A549 (cell line): ENCODE measurements at regions not wholly inside any gene's neighbourhood (a gene's known extent, or its start where the extent isn't known, plus 50 kb on each side); places are given as distances from the start of the nearest gene placed in this dataset.

Experiments used
- ATAC-seq, 2 experiments: fragments of 200-7000 bp in 1 of 2; fragments of >200 bp in 1 of 2; cut with Nextera tagmentation in 1 of 2; cut with Tn5 transposase in 1 of 2; 3 replicates each; pipeline versions ENCODE4 v1.8.0 to v1.9.1; 2018 to 2020; ENCODE audit warnings: mild to moderate bottlenecking in 1 of 2, moderate library complexity in 1 of 2
- CTCF ChIA-PET: fragments of 300-600 bp; sonication (Branson Sonifier 250); formaldehyde crosslinking; extraction: SDS; loops from one replicate; lab custom pipeline; 2021; ENCODE audit warnings: antibody characterized with exemption, inconsistent platforms; lab: Yijun Ruan, JAX
- POLR2A ChIA-PET: fragments of 350-600 bp; formaldehyde crosslinking; extraction: SDS; loops from one replicate; lab custom pipeline; 2021; ENCODE audit warnings: antibody characterized with exemption, inconsistent platforms; lab: Yijun Ruan, JAX
- DNase-seq, 2 experiments: peaks; one replicate each; pipeline versions ENCODE4 v3.0.0 to v3.0.0-alpha.2; 2011 to 2016; ENCODE audit warnings: low read depth in 1 of 2, low spot score in 1 of 2
- FAIRE-seq: peaks from 2 replicates; lab custom pipeline; 2011; peaks lifted over from hg19 to GRCh38; lab: Jason Lieb, UNC
- H3K27ac ChIP-seq, 2 experiments: fragments of >200 bp; sonication (Bioruptor Twin); formaldehyde crosslinking; 3 replicates each; pipeline ENCODE4 v1.5.1; 2016 to 2017
- H3K4me1 ChIP-seq: fragments of >200 bp; sonication (Bioruptor Twin); formaldehyde crosslinking; 3 replicates; pipeline ENCODE4 v1.6.1; 2016
- H3K4me2 ChIP-seq: fragments of >200 bp; sonication (Bioruptor Twin); formaldehyde crosslinking; 3 replicates; pipeline ENCODE4 v1.6.1; 2016
- H3K4me3 ChIP-seq: fragments of >200 bp; sonication (Bioruptor Twin); formaldehyde crosslinking; 3 replicates; pipeline ENCODE4 v1.5.1; 2016
- H3K9me3 ChIP-seq: fragments of >200 bp; sonication (Bioruptor Twin); formaldehyde crosslinking; 3 replicates; pipeline ENCODE4 v1.6.1; 2016
- BHLHE40 ChIP-seq: IDR thresholded peaks from 2 replicates; pipeline ENCODE4 v1.6.1; 2012; ENCODE audit warnings: low read depth, low read length, inconsistent platforms
- CBX2 ChIP-seq: fragments of 200-600 bp; sonication (generic); IDR thresholded peaks from 2 replicates; pipeline ENCODE4 v1.6.1; 2016; ENCODE audit warnings: low read depth, mild to moderate bottlenecking, borderline replicate concordance
- CBX8 ChIP-seq: fragments of 200-600 bp; sonication (generic); IDR thresholded peaks from 2 replicates; pipeline ENCODE4 v1.6.1; 2016
- EHF ChIP-seq: fragments of 250-450 bp; sonication (Bioruptor Pico); IDR thresholded peaks from 2 replicates; pipeline ENCODE4 v1.5.0; 2020; ENCODE audit warnings: mild to moderate bottlenecking
- FOSB ChIP-seq: fragments of 250-450 bp; sonication (Bioruptor Pico); IDR thresholded peaks from 2 replicates; pipeline ENCODE4 v1.5.0; 2020; ENCODE audit warnings: mild to moderate bottlenecking, moderate library complexity
- GATA3 ChIP-seq: IDR thresholded peaks from 2 replicates; pipeline ENCODE4 v1.6.1; 2012; ENCODE audit warnings: borderline replicate concordance
- HDAC2 ChIP-seq: fragments of 200-600 bp; sonication (generic); IDR thresholded peaks from 2 replicates; pipeline ENCODE4 v1.6.1; 2016
- HOXA7 ChIP-seq: fragments of 250-450 bp; sonication (Bioruptor Pico); IDR thresholded peaks from 2 replicates; pipeline ENCODE4 v1.5.0; 2020; ENCODE audit warnings: mild to moderate bottlenecking, moderate library complexity
- KDM5A ChIP-seq: fragments of 200-600 bp; sonication (generic); IDR thresholded peaks from 2 replicates; pipeline ENCODE4 v1.6.1; 2016; ENCODE audit warnings: antibody characterized with exemption, mild to moderate bottlenecking
- MAFK ChIP-seq: fragments of 450-650 bp; IDR thresholded peaks from 2 replicates; pipeline ENCODE4 v1.6.1; 2014; ENCODE audit not compliant: partially characterized antibody
- NFE2L2 ChIP-seq: fragments of 150-350 bp; conservative IDR thresholded peaks from 2 replicates; pipeline ENCODE4 v1.6.1; 2014; ENCODE audit warnings: low read length
- POLR2A ChIP-seq: IDR thresholded peaks from 2 replicates; pipeline ENCODE4 v1.6.1; 2012; ENCODE audit warnings: mild to moderate bottlenecking, low read length
- RAD21 ChIP-seq, 2 experiments: fragments of >200 bp in 1 of 2; sonication (Bioruptor Twin) in 1 of 2; formaldehyde crosslinking in 1 of 2; IDR thresholded peaks in 1 of 2; conservative IDR thresholded peaks in 1 of 2; 2 replicates in 1 of 2; 3 replicates in 1 of 2; pipeline ENCODE4 v1.6.1; 2012 to 2018; ENCODE audit warnings: inconsistent platforms in 1 of 2
- RCOR1 ChIP-seq: fragments of 150-350 bp; IDR thresholded peaks from 2 replicates; pipeline ENCODE4 v1.6.1; 2014; ENCODE audit warnings: antibody characterized with exemption, low read length, low read depth
- RFX5 ChIP-seq: fragments of 450-650 bp; IDR thresholded peaks from 2 replicates; pipeline ENCODE4 v1.7.1; 2014; ENCODE audit warnings: antibody characterized with exemption, mild to moderate bottlenecking, moderate library complexity
- SMC3 ChIP-seq: fragments of >200 bp; sonication (Bioruptor Twin); formaldehyde crosslinking; IDR thresholded peaks from 3 replicates; pipeline ENCODE4 v1.6.1; 2018; ENCODE audit warnings: inconsistent platforms
- TFCP2L1 ChIP-seq: fragments of 250-450 bp; sonication (Bioruptor Pico); IDR thresholded peaks from 2 replicates; pipeline ENCODE4 v1.5.0; 2021; ENCODE audit warnings: mild to moderate bottlenecking
- TP53 ChIP-seq: fragments of 250-450 bp; sonication (Bioruptor Pico); IDR thresholded peaks from 2 replicates; pipeline ENCODE4 v1.5.0; 2021; ENCODE audit warnings: mild to moderate bottlenecking, moderate library complexity
- ZC3H11A ChIP-seq: fragments of 450-650 bp; IDR thresholded peaks from 2 replicates; pipeline ENCODE4 v1.6.1; 2014; ENCODE audit warnings: antibody characterized with exemption, mild to moderate bottlenecking
- ZFP36 ChIP-seq: fragments of 450-650 bp; IDR thresholded peaks from 2 replicates; pipeline ENCODE4 v1.6.1; 2014; ENCODE audit warnings: borderline replicate concordance; ENCODE audit not compliant: partially characterized antibody
- WGBS: methylation state at CpG from one replicate; pipeline ENCODE4 v1.1.6; 2017; ENCODE audit errors: missing lambda C conversion rate; 5-methylcytosine and 5-hydroxymethylcytosine counted together
- TF ChIP-seq, protein P1 (sequence below): fragments of 250-450 bp; sonication (Bioruptor Pico); IDR thresholded peaks from 2 replicates; pipeline ENCODE4 v1.5.0; 2020; ENCODE audit warnings: low read depth, mild to moderate bottlenecking, moderate library complexity
- TF ChIP-seq, protein P2 (sequence below): fragments of >200 bp; sonication (Bioruptor Twin); formaldehyde crosslinking; IDR thresholded peaks from 3 replicates; pipeline ENCODE4 v1.5.1; 2016

DNA sequence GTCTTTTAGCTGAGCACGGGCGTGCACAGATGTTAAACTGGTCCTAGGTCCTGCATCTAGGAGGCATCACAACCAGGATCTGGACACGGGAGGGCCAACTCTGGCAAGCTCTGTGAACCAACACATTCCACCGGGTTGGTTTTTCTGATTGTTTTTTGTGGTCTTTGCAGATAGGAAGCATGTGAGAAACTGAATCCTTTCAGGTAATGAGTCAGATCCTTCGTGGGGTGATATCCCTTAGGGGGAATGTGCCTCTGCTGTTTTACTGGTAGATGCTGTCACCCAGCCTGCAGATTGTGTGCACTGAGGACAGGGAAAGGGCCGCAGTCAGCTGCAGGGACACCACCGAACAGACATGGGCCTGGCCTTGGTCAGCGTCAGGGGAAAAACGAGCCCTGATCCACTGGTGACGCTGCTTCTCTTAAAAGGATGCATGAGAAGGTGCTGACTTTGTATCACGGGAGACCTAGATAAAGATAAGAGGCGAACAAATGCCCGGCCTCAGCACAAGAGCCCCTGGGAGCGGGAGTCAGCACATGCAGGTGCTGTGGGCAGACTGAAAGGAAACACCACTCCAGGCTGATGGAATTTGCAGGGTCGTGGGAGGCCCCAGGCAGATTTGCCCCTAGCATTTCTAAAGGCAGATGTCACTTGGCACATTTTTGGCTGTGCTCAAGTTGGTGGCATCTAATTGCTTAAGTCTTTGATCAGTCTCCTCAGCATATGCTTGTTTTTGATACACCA, 51.1 kb downstream of the DOP1B start:
- peaks cover 49% of the 10 kb centered on the region for H3K4me1 ChIP-seq
- H3K4me2 ChIP-seq, result no peak overlapping the region
- DNase-seq (no peak), FAIRE-seq (no peak), ATAC-seq (no peak)
- H3K27ac ChIP-seq, result peak overlapping the region in 1 of 2 experiments; percentile 35; a peak in 2 of 6 replicates
- ChIA-PET POLR2A (no interaction called here), CTCF (interaction anchor here (0.7 to 2.6 kb wide), 6 partner anchors 9 to 380 kb away, joined by 3 to 17 read pairs (median 3); no protein-coding TSS in a partner anchor)
- no peak overlapping the region for H3K4me3 ChIP-seq
- TF ChIP-seq HOXA7 (CRISPR knock-in tag), result no peak
- no peak for TF ChIP-seq ZFP36
- TF ChIP-seq ZC3H11A, result no peak
- TF ChIP-seq CBX2, result no peak
- TF ChIP-seq GATA3, result no peak
- TF ChIP-seq POLR2A, result no peak
- TF ChIP-seq MAFK, result no peak
- TF ChIP-seq FOSB (CRISPR knock-in tag), result no peak
- TF ChIP-seq, protein P1, sequence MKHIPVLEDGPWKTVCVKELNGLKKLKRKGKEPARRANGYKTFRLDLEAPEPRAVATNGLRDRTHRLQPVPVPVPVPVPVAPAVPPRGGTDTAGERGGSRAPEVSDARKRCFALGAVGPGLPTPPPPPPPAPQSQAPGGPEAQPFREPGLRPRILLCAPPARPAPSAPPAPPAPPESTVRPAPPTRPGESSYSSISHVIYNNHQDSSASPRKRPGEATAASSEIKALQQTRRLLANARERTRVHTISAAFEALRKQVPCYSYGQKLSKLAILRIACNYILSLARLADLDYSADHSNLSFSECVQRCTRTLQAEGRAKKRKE, result no peak
- TF ChIP-seq NFE2L2, result no peak
- TF ChIP-seq CBX8, result no peak
- TF ChIP-seq KDM5A, result no peak
- TF ChIP-seq RAD21 (conservative IDR thresholded peaks at IDR 0.05 in 1 of 2, IDR thresholded peaks at IDR 0.05 in 1 of 2), result no peak
- TF ChIP-seq RCOR1, result no peak
- TF ChIP-seq TP53 (CRISPR knock-in tag), result no peak
- no peak for TF ChIP-seq HDAC2
- no peak for TF ChIP-seq BHLHE40
- no peaks in the 10 kb centered on the region for H3K9me3 ChIP-seq
- 79% methylated on average over 13 of the region's 15 CpGs for WGBS

DNA sequence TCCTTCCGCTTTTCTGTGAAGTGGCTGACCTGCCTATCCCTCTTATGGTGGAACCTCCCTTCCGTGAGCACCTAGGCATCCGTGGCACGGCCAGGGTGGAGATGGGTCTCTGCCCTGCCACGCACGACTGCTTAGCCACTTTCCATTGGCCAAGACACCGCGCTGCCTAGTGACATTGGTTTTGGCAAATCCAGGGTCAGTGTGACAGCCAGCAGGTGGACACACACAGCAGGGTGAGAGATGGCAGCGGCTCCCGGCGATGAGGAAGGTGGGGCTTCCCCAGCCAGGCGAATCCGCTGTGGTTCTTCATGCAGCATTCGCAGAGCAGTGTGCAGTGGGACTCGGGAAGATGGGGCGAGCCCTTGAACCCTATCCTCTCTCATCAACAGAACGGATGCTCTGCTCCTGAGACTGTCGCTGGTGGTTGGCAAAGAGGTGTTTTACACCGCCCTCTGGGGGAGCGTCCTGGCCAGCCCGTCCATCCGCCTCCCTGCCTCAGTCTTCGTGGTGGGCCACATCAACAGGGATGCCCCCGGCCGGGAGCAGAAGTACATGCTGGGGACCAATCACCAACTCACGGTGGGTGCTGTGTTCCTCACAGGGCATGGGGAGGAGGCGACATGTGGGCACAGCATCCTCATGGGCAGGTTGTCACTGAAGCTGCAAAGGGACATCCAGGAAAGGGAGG, 51.8 kb downstream of the DOP1B start:
- Histone ChIP-seq H3K27ac (peak overlapping the region in 1 of 2 experiments; percentile 35; a peak in 1 of 6 replicates), H3K4me3 (no peak overlapping the region), H3K4me1 (peaks cover 42% of the 10 kb centered on the region), H3K4me2 (no peak overlapping the region), H3K9me3 (no peaks in the 10 kb centered on the region)
- WGBS, result 92% methylated on average over 4 of the region's 27 CpGs
- ChIA-PET POLR2A (no interaction called here), CTCF (interaction anchor here (0.6 to 4.3 kb wide), 13 partner anchors 9 to 181 kb away, joined by 3 to 75 read pairs (median 5); partner anchors contain the start of gene CBR3)
- FAIRE-seq, result no peak
- TF ChIP-seq RFX5, result no peak
- no peak for TF ChIP-seq FOSB (CRISPR knock-in tag)
- no peak for TF ChIP-seq TFCP2L1 (CRISPR knock-in tag)
- no peak for TF ChIP-seq HDAC2
- no peak for DNase-seq
- no peak for ATAC-seq

DNA sequence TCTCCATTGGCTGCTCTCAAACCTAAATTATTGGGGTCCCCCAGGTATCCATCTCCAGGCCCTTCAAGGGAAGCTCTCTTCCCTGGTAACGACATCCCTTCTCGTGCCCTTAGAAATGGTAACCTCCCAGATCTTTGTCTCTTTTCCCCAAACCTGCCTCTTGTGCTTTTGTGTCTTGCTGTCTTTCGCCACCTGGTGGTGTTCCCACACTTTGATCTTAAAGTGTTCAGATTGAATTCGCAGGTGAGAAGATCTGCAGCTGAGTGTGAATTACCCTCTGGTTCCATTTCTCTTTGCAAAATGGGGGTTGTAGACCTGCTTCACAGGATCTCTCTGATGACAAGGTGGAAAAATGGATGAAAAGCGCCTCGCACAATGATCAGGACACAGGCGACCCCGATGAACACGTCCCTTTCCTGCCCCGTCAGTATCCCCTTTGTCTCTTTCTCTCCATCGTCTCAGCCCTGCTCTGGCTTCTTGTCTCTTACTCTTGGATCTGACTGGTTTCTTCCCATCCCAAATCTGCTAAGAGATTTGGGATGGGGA, 53.1 kb downstream of the DOP1B start:
- ATAC-seq (peak; percentile 82 to 86), FAIRE-seq (peak; percentile 13), DNase-seq (peak in 1 of 2 experiments; percentile 81)
- Histone ChIP-seq H3K27ac (peak overlapping the region; percentile 85 to 87), H3K9me3 (no peaks in the 10 kb centered on the region), H3K4me3 (no peak overlapping the region), H3K4me2 (peak overlapping the region; percentile 96), H3K4me1 (peaks cover 33% of the 10 kb centered on the region)
- 23% methylated on average over 11 of the region's 11 CpGs for WGBS
- POLR2A ChIA-PET, result interaction anchor here (1.0 kb wide), 1 partner anchor 110 kb away, joined by 3 read pairs; no protein-coding TSS in a partner anchor
- CTCF ChIA-PET, result interaction anchor here (0.6 to 4.3 kb wide), 31 partner anchors 8 to 180 kb away, joined by 3 to 75 read pairs (median 4); partner anchors contain the start of gene CBR3
- TF ChIP-seq, protein P2, sequence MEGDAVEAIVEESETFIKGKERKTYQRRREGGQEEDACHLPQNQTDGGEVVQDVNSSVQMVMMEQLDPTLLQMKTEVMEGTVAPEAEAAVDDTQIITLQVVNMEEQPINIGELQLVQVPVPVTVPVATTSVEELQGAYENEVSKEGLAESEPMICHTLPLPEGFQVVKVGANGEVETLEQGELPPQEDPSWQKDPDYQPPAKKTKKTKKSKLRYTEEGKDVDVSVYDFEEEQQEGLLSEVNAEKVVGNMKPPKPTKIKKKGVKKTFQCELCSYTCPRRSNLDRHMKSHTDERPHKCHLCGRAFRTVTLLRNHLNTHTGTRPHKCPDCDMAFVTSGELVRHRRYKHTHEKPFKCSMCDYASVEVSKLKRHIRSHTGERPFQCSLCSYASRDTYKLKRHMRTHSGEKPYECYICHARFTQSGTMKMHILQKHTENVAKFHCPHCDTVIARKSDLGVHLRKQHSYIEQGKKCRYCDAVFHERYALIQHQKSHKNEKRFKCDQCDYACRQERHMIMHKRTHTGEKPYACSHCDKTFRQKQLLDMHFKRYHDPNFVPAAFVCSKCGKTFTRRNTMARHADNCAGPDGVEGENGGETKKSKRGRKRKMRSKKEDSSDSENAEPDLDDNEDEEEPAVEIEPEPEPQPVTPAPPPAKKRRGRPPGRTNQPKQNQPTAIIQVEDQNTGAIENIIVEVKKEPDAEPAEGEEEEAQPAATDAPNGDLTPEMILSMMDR, result peak; percentile 73
- TF ChIP-seq RAD21 (conservative IDR thresholded peaks at IDR 0.05 in 1 of 2, IDR thresholded peaks at IDR 0.05 in 1 of 2), result peak; percentile 80 to 83
- TF ChIP-seq EHF (CRISPR knock-in tag), result no peak
- peak; percentile 78 for TF ChIP-seq SMC3
